ENCODE measurements at regions not wholly inside any gene's neighbourhood (a gene's known extent, or its start where the extent isn't known, plus 50 kb on each side); places are given as distances from the start of the nearest gene placed in this dataset.

DNA sequence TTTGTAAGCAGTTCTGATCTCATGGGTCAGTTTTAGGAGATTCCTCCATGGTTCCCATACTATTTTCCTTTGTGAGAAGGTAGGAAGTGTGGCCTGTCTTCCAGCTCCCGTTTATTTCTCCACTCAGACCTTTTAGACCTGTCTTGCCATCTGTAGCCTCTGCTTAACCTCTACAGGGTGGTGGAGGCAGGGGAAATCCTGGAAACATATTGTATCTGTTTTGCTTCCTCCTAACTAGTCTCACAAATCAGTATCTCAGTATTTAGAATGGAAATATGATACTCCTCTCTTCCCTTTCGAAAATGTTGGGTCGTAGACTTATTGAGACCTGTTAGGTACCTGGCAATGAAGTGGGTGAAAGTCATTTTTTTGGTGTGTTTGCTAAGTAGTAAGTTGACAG lies 399.4 kb upstream of the RGS6 start:
- no peak for TF ChIP-seq POLR2A (IDR thresholded peaks at IDR 0.05)
- TF ChIP-seq, protein P1, sequence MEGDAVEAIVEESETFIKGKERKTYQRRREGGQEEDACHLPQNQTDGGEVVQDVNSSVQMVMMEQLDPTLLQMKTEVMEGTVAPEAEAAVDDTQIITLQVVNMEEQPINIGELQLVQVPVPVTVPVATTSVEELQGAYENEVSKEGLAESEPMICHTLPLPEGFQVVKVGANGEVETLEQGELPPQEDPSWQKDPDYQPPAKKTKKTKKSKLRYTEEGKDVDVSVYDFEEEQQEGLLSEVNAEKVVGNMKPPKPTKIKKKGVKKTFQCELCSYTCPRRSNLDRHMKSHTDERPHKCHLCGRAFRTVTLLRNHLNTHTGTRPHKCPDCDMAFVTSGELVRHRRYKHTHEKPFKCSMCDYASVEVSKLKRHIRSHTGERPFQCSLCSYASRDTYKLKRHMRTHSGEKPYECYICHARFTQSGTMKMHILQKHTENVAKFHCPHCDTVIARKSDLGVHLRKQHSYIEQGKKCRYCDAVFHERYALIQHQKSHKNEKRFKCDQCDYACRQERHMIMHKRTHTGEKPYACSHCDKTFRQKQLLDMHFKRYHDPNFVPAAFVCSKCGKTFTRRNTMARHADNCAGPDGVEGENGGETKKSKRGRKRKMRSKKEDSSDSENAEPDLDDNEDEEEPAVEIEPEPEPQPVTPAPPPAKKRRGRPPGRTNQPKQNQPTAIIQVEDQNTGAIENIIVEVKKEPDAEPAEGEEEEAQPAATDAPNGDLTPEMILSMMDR (IDR thresholded peaks at IDR 0.05): no peak

Measured in right lobe of liver (tissue), 4 donors.